ENCODE measurements at regions not wholly inside any gene's neighbourhood (a gene's known extent, or its start where the extent isn't known, plus 50 kb on each side); places are given as distances from the start of the nearest gene placed in this dataset.

- Mint-ChIP-seq H3K4me1 (ENCODE audit: low read depth in 2 of 2) (no peaks in the 10 kb centered on the region), H3K27ac (no peak overlapping the region), H3K4me3 (no peak overlapping the region), H3K27me3 (no peaks in the 10 kb centered on the region), H3K36me3 (ENCODE audit: insufficient read depth) (no peaks in the 10 kb centered on the region), H3K9me3 (peaks cover 2 to 7% of the 10 kb centered on the region in 2 donors)
- ATAC-seq (replicated peaks), result no peak
- DNase-seq, result no peak
These were observed 216.1 kb upstream of the STEAP4 start for GRCh38 chr7:88522771-88523293.

- Mint-ChIP-seq H3K36me3 (ENCODE audit: insufficient read depth) (no peaks in the 10 kb centered on the region), H3K27me3 (no peaks in the 10 kb centered on the region), H3K4me1 (ENCODE audit: low read depth in 2 of 2) (no peaks in the 10 kb centered on the region), H3K4me3 (no peak overlapping the region), H3K9me3 (peaks cover 8 to 14% of the 10 kb centered on the region in 2 donors), H3K27ac (no peak overlapping the region)
- ATAC-seq (replicated peaks) (no peak), DNase-seq (no peak)
These were observed 209.7 kb upstream of the STEAP4 start for GRCh38 chr7:88516429-88516828.

GRCh38 chr7:88515301-88515700 is 208.6 kb upstream of the STEAP4 start:
- Mint-ChIP-seq H3K27me3 (no peaks in the 10 kb centered on the region), H3K4me1 (ENCODE audit: low read depth in 2 of 2) (no peaks in the 10 kb centered on the region), H3K9me3 (peaks cover 8 to 14% of the 10 kb centered on the region in 2 donors), H3K27ac (no peak overlapping the region), H3K36me3 (ENCODE audit: insufficient read depth) (no peaks in the 10 kb centered on the region), H3K4me3 (no peak overlapping the region)
- DNase-seq, result no peak
- no peak for ATAC-seq (replicated peaks)

- Mint-ChIP-seq H3K4me3 (no peak overlapping the region), H3K27me3 (no peaks in the 10 kb centered on the region), H3K36me3 (ENCODE audit: insufficient read depth) (no peaks in the 10 kb centered on the region), H3K27ac (no peak overlapping the region), H3K9me3 (peaks cover 8 to 12% of the 10 kb centered on the region in 2 donors), H3K4me1 (ENCODE audit: low read depth in 2 of 2) (no peaks in the 10 kb centered on the region)
- no peak for DNase-seq
- no peak for ATAC-seq (replicated peaks)
These were observed 202.6 kb upstream of the STEAP4 start for GRCh38 chr7:88509341-88509740.

- DNase-seq (no peak), ATAC-seq (replicated peaks) (no peak)
- peaks cover 0 to 2% of the 10 kb centered on the region in 2 donors for H3K9me3 Mint-ChIP-seq
- no peak overlapping the region for H3K27ac Mint-ChIP-seq
- no peak overlapping the region for H3K4me3 Mint-ChIP-seq
- no peaks in the 10 kb centered on the region for H3K27me3 Mint-ChIP-seq
- H3K4me1 Mint-ChIP-seq (ENCODE audit: low read depth in 2 of 2), result no peaks in the 10 kb centered on the region
- H3K36me3 Mint-ChIP-seq (ENCODE audit: insufficient read depth), result no peaks in the 10 kb centered on the region
These were observed 193.4 kb upstream of the STEAP4 start for GRCh38 chr7:88500131-88500530.

- H3K27me3 Mint-ChIP-seq, result no peaks in the 10 kb centered on the region
- ATAC-seq (replicated peaks), result no peak
- H3K27ac Mint-ChIP-seq, result no peak overlapping the region
- H3K36me3 Mint-ChIP-seq (ENCODE audit: insufficient read depth), result no peaks in the 10 kb centered on the region
- no peak overlapping the region for H3K4me3 Mint-ChIP-seq
- no peak for DNase-seq
- H3K9me3 Mint-ChIP-seq, result no peaks in the 10 kb centered on the region
- no peaks in the 10 kb centered on the region for H3K4me1 Mint-ChIP-seq (ENCODE audit: low read depth in 2 of 2)
These were observed 189.4 kb upstream of the STEAP4 start for GRCh38 chr7:88495881-88496725.

- peaks cover 0 to 1% of the 10 kb centered on the region in 2 donors for H3K9me3 Mint-ChIP-seq
- H3K4me1 Mint-ChIP-seq (ENCODE audit: low read depth in 2 of 2), result no peaks in the 10 kb centered on the region
- no peak overlapping the region for H3K4me3 Mint-ChIP-seq
- no peaks in the 10 kb centered on the region for H3K27me3 Mint-ChIP-seq
- no peak for ATAC-seq (replicated peaks)
- no peak overlapping the region for H3K27ac Mint-ChIP-seq
- no peak for DNase-seq
- no peaks in the 10 kb centered on the region for H3K36me3 Mint-ChIP-seq (ENCODE audit: insufficient read depth)
These were observed 185.5 kb upstream of the STEAP4 start for GRCh38 chr7:88492153-88492552.

- no peaks in the 10 kb centered on the region for H3K27me3 Mint-ChIP-seq
- H3K9me3 Mint-ChIP-seq, result peaks cover 0 to 1% of the 10 kb centered on the region in 2 donors
- H3K4me1 Mint-ChIP-seq (ENCODE audit: low read depth in 2 of 2), result no peaks in the 10 kb centered on the region
- ATAC-seq (replicated peaks), result no peak
- H3K4me3 Mint-ChIP-seq, result no peak overlapping the region
- H3K27ac Mint-ChIP-seq, result no peak overlapping the region
- H3K36me3 Mint-ChIP-seq (ENCODE audit: insufficient read depth), result no peaks in the 10 kb centered on the region
- DNase-seq, result no peak
These were observed 184.2 kb upstream of the STEAP4 start for GRCh38 chr7:88490874-88491273.

- Mint-ChIP-seq H3K4me1 (ENCODE audit: low read depth in 2 of 2) (no peaks in the 10 kb centered on the region), H3K27ac (no peak overlapping the region), H3K36me3 (ENCODE audit: insufficient read depth) (no peaks in the 10 kb centered on the region), H3K9me3 (peaks cover 0 to 1% of the 10 kb centered on the region in 2 donors), H3K27me3 (no peaks in the 10 kb centered on the region), H3K4me3 (no peak overlapping the region)
- DNase-seq, result no peak
- ATAC-seq (replicated peaks), result no peak
These were observed 183.5 kb upstream of the STEAP4 start for GRCh38 chr7:88490161-88490560.

GRCh38 chr7:88485821-88486220 is 179.1 kb upstream of the STEAP4 start:
- no peak for ATAC-seq (replicated peaks)
- Mint-ChIP-seq H3K27me3 (no peaks in the 10 kb centered on the region), H3K4me3 (no peak overlapping the region), H3K36me3 (ENCODE audit: insufficient read depth) (no peaks in the 10 kb centered on the region), H3K9me3 (peaks cover 0 to 3% of the 10 kb centered on the region in 2 donors), H3K27ac (no peak overlapping the region), H3K4me1 (ENCODE audit: low read depth in 2 of 2) (no peaks in the 10 kb centered on the region)
- DNase-seq, result no peak

- H3K27ac Mint-ChIP-seq, result no peak overlapping the region
- ATAC-seq (replicated peaks) (no peak), DNase-seq (no peak)
- no peaks in the 10 kb centered on the region for H3K36me3 Mint-ChIP-seq (ENCODE audit: insufficient read depth)
- no peaks in the 10 kb centered on the region for H3K27me3 Mint-ChIP-seq
- peaks cover 0 to 3% of the 10 kb centered on the region in 2 donors for H3K9me3 Mint-ChIP-seq
- H3K4me3 Mint-ChIP-seq, result no peak overlapping the region
- H3K4me1 Mint-ChIP-seq (ENCODE audit: low read depth in 2 of 2), result no peaks in the 10 kb centered on the region
These were observed 177.9 kb upstream of the STEAP4 start for GRCh38 chr7:88484551-88484950.

- Mint-ChIP-seq H3K27ac (no peak overlapping the region), H3K9me3 (peaks cover 0 to 2% of the 10 kb centered on the region in 2 donors), H3K27me3 (no peaks in the 10 kb centered on the region), H3K4me1 (ENCODE audit: low read depth in 2 of 2) (no peaks in the 10 kb centered on the region), H3K36me3 (ENCODE audit: insufficient read depth) (no peaks in the 10 kb centered on the region), H3K4me3 (no peak overlapping the region)
- ATAC-seq (replicated peaks), result no peak
- no peak for DNase-seq
These were observed 174.2 kb upstream of the STEAP4 start for GRCh38 chr7:88480896-88481295.

GRCh38 chr7:88480271-88480670 is 173.6 kb upstream of the STEAP4 start:
- Mint-ChIP-seq H3K27me3 (no peaks in the 10 kb centered on the region), H3K27ac (no peak overlapping the region), H3K36me3 (ENCODE audit: insufficient read depth) (no peaks in the 10 kb centered on the region), H3K9me3 (peaks cover 0 to 2% of the 10 kb centered on the region in 2 donors), H3K4me3 (no peak overlapping the region), H3K4me1 (ENCODE audit: low read depth in 2 of 2) (no peaks in the 10 kb centered on the region)
- DNase-seq (no peak), ATAC-seq (replicated peaks) (no peak)

GRCh38 chr7:88477976-88478375 is 171.3 kb upstream of the STEAP4 start:
- H3K9me3 Mint-ChIP-seq, result no peaks in the 10 kb centered on the region
- DNase-seq (no peak), ATAC-seq (replicated peaks) (no peak)
- H3K27ac Mint-ChIP-seq, result no peak overlapping the region
- H3K27me3 Mint-ChIP-seq, result no peaks in the 10 kb centered on the region
- H3K36me3 Mint-ChIP-seq (ENCODE audit: insufficient read depth), result no peaks in the 10 kb centered on the region
- H3K4me3 Mint-ChIP-seq, result no peak overlapping the region
- no peaks in the 10 kb centered on the region for H3K4me1 Mint-ChIP-seq (ENCODE audit: low read depth in 2 of 2)
